Heart left ventricle (tissue), 16 donors: ENCODE measurements at regions not wholly inside any gene's neighbourhood (a gene's known extent, or its start where the extent isn't known, plus 50 kb on each side); places are given as distances from the start of the nearest gene placed in this dataset.

Source experiments
- ATAC-seq, 4 donors: fragments of 200-7000 bp; cut with Tn5 transposase; one replicate each; pipeline ENCODE4 v1.9.1; 2020 to 2022; ENCODE audit warnings: moderate library complexity in 4 of 4, mild to moderate bottlenecking in 3 of 4, moderate number of reproducible peaks in 1 of 4
- DNase-seq, 5 donors: peaks; one replicate each; pipeline ENCODE4 v3.0.0-alpha.2; 2020
- H3K27ac ChIP-seq, 12 donors: fragments of 200-600 bp; sonication (generic) in 4 of 12; one replicate each; pipeline versions ENCODE4 v1.5.0 to v1.8.0; 2016 to 2022; ENCODE audit warnings: mild to moderate bottlenecking in 2 of 12
- H3K27me3 ChIP-seq, 9 donors: fragments of 200-600 bp; sonication (generic) in 2 of 9; one replicate each; pipeline versions ENCODE4 v1.5.1 to v1.8.0; 2016 to 2022; ENCODE audit warnings: mild to moderate bottlenecking in 3 of 9
- H3K36me3 ChIP-seq, 9 donors: fragments of 200-600 bp; sonication (generic) in 2 of 9; one replicate each; pipeline versions ENCODE4 v1.5.0 to v1.8.0; 2018 to 2022; ENCODE audit warnings: mild to moderate bottlenecking in 2 of 9
- H3K4me1 ChIP-seq, 12 donors: fragments of 200-600 bp; sonication (generic) in 4 of 12; one replicate each; pipeline versions ENCODE4 v1.5.0 to v1.8.0; 2016 to 2022; ENCODE audit warnings: mild to moderate bottlenecking in 3 of 12
- H3K4me3 ChIP-seq, 12 donors: fragments of 200-600 bp; sonication (generic) in 4 of 12; one replicate each; pipeline versions ENCODE4 v1.5.0 to v1.8.0; 2017 to 2022; ENCODE audit warnings: mild to moderate bottlenecking in 9 of 12, moderate library complexity in 4 of 12
- H3K9me3 ChIP-seq, 12 donors: fragments of 200-600 bp; sonication (generic) in 4 of 12; one replicate each; pipeline versions ENCODE4 v1.5.0 to v1.8.0; 2016 to 2022; ENCODE audit warnings: mild to moderate bottlenecking in 1 of 12
- CTCF ChIP-seq, 12 donors: fragments of 200-600 bp; sonication (generic) in 4 of 12; IDR thresholded peaks; one replicate each; pipeline versions ENCODE4 v1.5.0 to v1.8.0; 2018 to 2022; ENCODE audit warnings: antibody characterized with exemption in 12 of 12, mild to moderate bottlenecking in 5 of 12
- POLR2A ChIP-seq, 2 donors: fragments of 450-650 bp; IDR thresholded peaks; one replicate each; pipeline ENCODE4 v1.6.1; 2017; ENCODE audit warnings: antibody characterized with exemption in 2 of 2, mild to moderate bottlenecking in 2 of 2, moderate library complexity in 2 of 2
- WGBS, 4 donors: extraction: QIAGEN DNeasy Blood & Tissue Kit in 2 of 4; methylation state at CpG; one replicate each; pipeline versions ENCODE4 v1.1.5 to v1.1.7; 2013 to 2018; 5-methylcytosine and 5-hydroxymethylcytosine counted together
- intact Hi-C, 10 donors: fragments of 100-400 bp; cut with DNase I; formaldehyde crosslinking; loops; one replicate each; pipeline versions ENCODE4 v1.11.1 to v1.14.2; 2022
- donor health status: ischemic (EF 13 %, LVEDD 7.1; RV severe dilation, severe dysfunction).
- donor health status: healthy with polysubstance abuse.
- donor health status: DM: no; HTN: yes; CAD: no.
- donor health status: DM: no; HTN: no; CAD: no.
- donor health status: ischemic (EF 25% LVEDD 6.9; RV normal size, moderate dysfunction).
- donor health status: ischemic (EF 25% LVEDD 5.7; RV mildly dilated, moderate dysfunction).
- donor health status: healthy.
- donor health status: DM: yes; HTN: yes; CAD: no.
- donor health status: ischemic (EF 35%, LVEDD 5.7; RV mildly dilated, moderate dysfunction).
- donor health status: nonischemic (EF 11% LVEDD 7.7; RV severe dilation, severe dysfunction).
- donor health status: DM: yes; HTN: yes; CAD: no.
- donor health status: PGD.
- donor health status: ischemic (EF 29% LVEDD 5.4; RV normal size, mild dysfunction).
- donor health status: nonischemic (EF 23%, LVEDD 6.1; RV moderate dilation, normal function).

DNA sequence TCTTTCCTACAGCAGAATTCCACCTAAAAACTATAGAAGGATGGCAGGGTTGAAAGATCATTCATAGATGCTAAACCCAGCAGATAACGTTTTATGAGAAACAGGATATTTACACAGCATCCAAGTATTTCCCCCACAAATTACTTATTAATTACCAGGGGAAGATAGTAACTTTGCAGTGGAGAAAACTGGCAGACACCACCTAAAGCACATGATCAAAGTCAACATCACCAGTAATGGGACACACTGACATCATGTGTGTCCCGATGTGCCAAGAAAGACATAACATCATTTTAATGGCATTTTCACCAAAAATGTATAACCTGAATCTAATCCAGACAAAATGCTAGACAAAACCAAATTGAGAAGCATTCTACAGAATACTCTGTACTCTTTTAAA lies 220.4 kb upstream of the THBS1 start:
- H3K4me3 ChIP-seq, result no peak overlapping the region
- no peak for ATAC-seq
- peaks cover 0 to 41% (median 14%) of the 10 kb centered on the region in 12 donors for H3K4me1 ChIP-seq
- no peak overlapping the region for H3K27ac ChIP-seq
- H3K27me3 ChIP-seq, result no peaks in the 10 kb centered on the region
- no peaks in the 10 kb centered on the region for H3K9me3 ChIP-seq
- TF ChIP-seq CTCF (IDR thresholded peaks at IDR 0.05) (no peak), POLR2A (IDR thresholded peaks at IDR 0.05) (no peak)
- no peak for DNase-seq
- intact Hi-C loops, result no loop called here
- H3K36me3 ChIP-seq, result no peaks in the 10 kb centered on the region
- WGBS, 4 donors, result 55 to 71% (median 63%) methylated on average over 2 of the region's 2 CpGs

DNA sequence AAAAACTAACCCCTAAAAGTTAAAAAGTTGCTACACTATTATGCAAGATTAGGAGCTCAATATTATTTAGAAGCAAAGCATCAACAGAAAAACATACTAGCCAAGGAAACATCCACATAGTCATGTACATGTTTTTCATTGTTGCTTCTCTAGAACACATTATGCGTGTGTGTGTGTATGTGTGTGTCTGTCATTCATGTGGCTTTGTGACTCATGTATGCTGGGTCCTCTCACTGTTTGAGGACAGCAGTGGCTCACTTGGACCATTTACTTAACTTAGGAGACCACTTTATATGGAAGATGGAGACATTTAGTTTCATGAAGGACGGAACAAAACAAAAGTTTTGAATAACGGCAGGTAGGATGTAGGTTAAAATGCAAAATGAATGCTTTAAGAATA lies 219.4 kb upstream of the THBS1 start:
- WGBS, 4 donors, result 94 to 97% (median 96%) methylated on average over 3 of the region's 3 CpGs
- peaks cover 0 to 41% (median 14%) of the 10 kb centered on the region in 12 donors for H3K4me1 ChIP-seq
- no peaks in the 10 kb centered on the region for H3K27me3 ChIP-seq
- ATAC-seq (no peak), DNase-seq (no peak)
- intact Hi-C loops, result no loop called here
- TF ChIP-seq POLR2A (IDR thresholded peaks at IDR 0.05) (no peak), CTCF (IDR thresholded peaks at IDR 0.05) (no peak)
- H3K9me3 ChIP-seq, result no peaks in the 10 kb centered on the region
- no peak overlapping the region for H3K4me3 ChIP-seq
- no peak overlapping the region for H3K27ac ChIP-seq
- H3K36me3 ChIP-seq, result no peaks in the 10 kb centered on the region

- H3K4me3 ChIP-seq, result no peak overlapping the region
- ATAC-seq (no peak), DNase-seq (no peak)
- no peak overlapping the region for H3K27ac ChIP-seq
- H3K27me3 ChIP-seq, result no peaks in the 10 kb centered on the region
- H3K36me3 ChIP-seq, result no peaks in the 10 kb centered on the region
- peaks cover 0 to 33% (median 11%) of the 10 kb centered on the region in 12 donors for H3K4me1 ChIP-seq
- H3K9me3 ChIP-seq, result no peaks in the 10 kb centered on the region
- intact Hi-C loops, result no loop called here
- TF ChIP-seq POLR2A (IDR thresholded peaks at IDR 0.05) (no peak), CTCF (IDR thresholded peaks at IDR 0.05) (no peak)
- WGBS, 4 donors, result 86 to 89% (median 87%) methylated on average over 8 of the region's 8 CpGs
Observed at GRCh38 chr15:39362821-39363561, 217.9 kb upstream of the THBS1 start.

DNA sequence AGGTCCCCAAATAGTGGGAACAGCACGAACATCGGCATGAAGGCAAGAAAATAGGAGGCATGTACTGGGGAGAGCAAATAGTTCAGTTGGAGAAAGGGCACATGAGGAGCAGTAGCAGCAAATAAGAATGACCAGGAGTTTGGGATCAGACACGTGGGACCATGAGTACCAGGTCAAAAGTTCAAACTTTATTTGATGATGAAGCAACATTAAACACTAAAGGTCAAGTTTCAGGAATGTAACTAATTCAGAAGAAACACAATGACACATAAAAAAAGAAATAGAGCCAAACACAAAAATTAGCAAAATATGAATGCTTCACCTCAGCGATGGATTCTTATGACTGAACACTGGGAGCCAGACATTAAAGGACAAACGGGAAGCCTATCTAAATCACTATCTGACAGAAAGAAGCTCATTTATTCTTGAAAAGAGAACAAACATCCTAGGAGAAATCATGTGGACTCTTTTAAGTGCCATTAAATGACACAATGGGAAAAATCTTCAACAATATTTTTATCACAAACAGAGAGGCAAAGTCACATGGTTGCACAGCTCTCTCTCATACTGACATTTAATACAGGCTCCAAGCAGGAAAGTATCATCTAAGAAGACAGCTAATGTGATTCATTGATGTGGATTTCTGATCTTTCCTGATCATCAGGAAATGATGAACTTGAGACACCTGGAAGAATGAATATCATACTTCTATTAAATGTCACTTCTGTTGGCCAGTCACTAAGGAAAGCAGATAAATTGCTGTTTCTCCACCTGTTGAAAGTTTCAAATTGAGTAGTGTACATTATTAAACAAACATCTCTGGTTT lies 216.9 kb upstream of the THBS1 start:
- Histone ChIP-seq H3K36me3 (no peaks in the 10 kb centered on the region), H3K4me3 (no peak overlapping the region), H3K27ac (no peak overlapping the region), H3K27me3 (no peaks in the 10 kb centered on the region), H3K4me1 (peaks cover 0 to 24% (median 3%) of the 10 kb centered on the region in 12 donors), H3K9me3 (peaks cover 0 to 3% (median 0%) of the 10 kb centered on the region in 12 donors)
- TF ChIP-seq CTCF (IDR thresholded peaks at IDR 0.05) (no peak), POLR2A (IDR thresholded peaks at IDR 0.05) (no peak)
- DNase-seq (no peak), ATAC-seq (no peak)
- WGBS, 4 donors, result 75 to 85% (median 78%) methylated on average over 5 of the region's 5 CpGs
- intact Hi-C loops, result no loop called here
